Gastroesophageal sphincter (tissue), 4 donors: ENCODE measurements at regions not wholly inside any gene's neighbourhood (a gene's known extent, or its start where the extent isn't known, plus 50 kb on each side); places are given as distances from the start of the nearest gene placed in this dataset.

Source experiments
- ATAC-seq: fragments of 150-250 bp; one replicate; pipeline ENCODE4 v1.9.1; 2016; ENCODE audit warnings: mild to moderate bottlenecking, moderate library complexity
- H3K27ac ChIP-seq, 4 donors: fragments of 200-600 bp; sonication (generic) in 3 of 4; 1 replicate in 3 of 4; 2 replicates in 1 of 4; pipeline ENCODE4 v1.5.1; 2016 to 2019
- H3K27me3 ChIP-seq: fragments of 200-600 bp; sonication (generic); one replicate; pipeline ENCODE4 v1.5.1; 2019
- H3K36me3 ChIP-seq, 2 donors: fragments of 200-600 bp; sonication (generic); one replicate each; pipeline ENCODE4 v1.5.1; 2019; ENCODE audit warnings: control low read depth in 1 of 2
- H3K4me1 ChIP-seq, 3 donors: fragments of 200-600 bp; sonication (generic); 1 replicate in 2 of 3; 2 replicates in 1 of 3; pipeline ENCODE4 v1.5.1; 2016 to 2019; ENCODE audit warnings: control low read depth in 2 of 3
- H3K4me3 ChIP-seq, 2 donors: fragments of 200-600 bp; sonication (generic); one replicate each; pipeline ENCODE4 v1.5.1; 2019; ENCODE audit warnings: mild to moderate bottlenecking in 1 of 2, moderate library complexity in 1 of 2
- H3K9me3 ChIP-seq, 3 donors: fragments of 200-600 bp; sonication (generic); one replicate each; pipeline ENCODE4 v1.5.1; 2017 to 2019; ENCODE audit warnings: control low read depth in 2 of 3
- CTCF ChIP-seq, 4 experiments: fragments of 200-600 bp in 2 of 4; fragments of 450-650 bp in 2 of 4; sonication (generic) in 1 of 4; IDR thresholded peaks; one replicate each; pipeline ENCODE4 v1.5.1; 2017 to 2019; ENCODE audit warnings: antibody characterized with exemption in 4 of 4, mild to moderate bottlenecking in 2 of 4, moderate library complexity in 2 of 4
- EP300 ChIP-seq: sonication (generic); formaldehyde crosslinking; IDR thresholded peaks from one replicate; pipeline ENCODE4 v1.6.1; 2017; ENCODE audit warnings: antibody characterized with exemption, mild to moderate bottlenecking
- POLR2A ChIP-seq, 2 donors: fragments of 450-650 bp; IDR thresholded peaks; one replicate each; pipeline ENCODE4 v1.6.1; 2017; ENCODE audit warnings: antibody characterized with exemption in 2 of 2, mild to moderate bottlenecking in 2 of 2, moderate library complexity in 1 of 2
- POLR2AphosphoS5 ChIP-seq: sonication (generic); formaldehyde crosslinking; IDR thresholded peaks from one replicate; pipeline ENCODE4 v1.6.1; 2017; ENCODE audit warnings: antibody characterized with exemption
- WGBS, 2 donors: methylation state at CpG; one replicate each; pipeline ENCODE4 v1.1.5; 2018; ENCODE audit warnings: low coverage in 1 of 2; 5-methylcytosine and 5-hydroxymethylcytosine counted together

GRCh38 chr1:14363707-14364413 is 234.6 kb upstream of the KAZN start:
- H3K36me3 ChIP-seq = no peaks in the 10 kb centered on the region
- H3K27ac ChIP-seq = peak overlapping the region in 1 of 4 donors; percentile 2
- 75 to 87% methylated on average over 10 to 11 of the region's 11 CpGs for whole genome bisulfite sequencing, 2 donors

DNA sequence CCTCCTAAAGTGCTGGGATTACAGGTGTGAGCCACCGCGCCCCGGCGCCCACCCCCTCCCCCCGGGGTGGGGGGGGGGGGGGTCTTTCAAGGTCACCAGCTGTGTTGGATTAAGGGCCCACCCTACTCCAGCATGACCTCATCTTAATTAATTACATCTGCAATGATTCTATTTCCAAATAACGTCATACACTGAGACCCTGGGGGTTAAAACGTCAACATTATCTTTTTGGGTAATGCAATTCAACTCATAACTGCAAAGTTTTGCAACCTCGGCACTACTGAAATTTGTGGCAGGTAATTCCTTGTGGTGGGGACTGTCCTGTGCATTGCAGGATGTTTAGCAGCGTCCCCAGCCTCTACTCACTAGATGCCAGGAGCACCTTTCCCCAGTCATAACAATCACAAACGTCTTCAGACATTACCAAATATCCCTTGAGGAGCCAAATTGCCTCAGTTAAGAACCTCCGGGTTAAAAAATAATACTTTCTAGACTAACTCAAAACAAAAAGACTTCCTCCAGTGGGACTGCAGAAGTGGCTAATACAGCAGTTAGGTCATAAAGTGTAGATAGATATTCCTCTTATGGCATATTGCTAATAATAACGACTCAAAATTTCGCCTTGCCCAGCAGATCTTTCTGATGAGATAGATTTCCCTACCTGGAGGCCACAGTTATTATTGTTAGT is 233.0 kb upstream of the KAZN start:
- H3K27ac ChIP-seq = peak overlapping the region in 2 of 4 donors; percentile 5 to 52
- TF ChIP-seq CTCF (IDR thresholded peaks at IDR 0.05) (no peak), POLR2AphosphoS5 (no peak), POLR2A (IDR thresholded peaks at IDR 0.05) (no peak), EP300 (no peak)
- H3K36me3 ChIP-seq = no peaks in the 10 kb centered on the region
- H3K27me3 ChIP-seq = peaks cover 16% of the 10 kb centered on the region
- peaks cover 0 to 20% (median 11%) of the 10 kb centered on the region in 3 donors for H3K4me1 ChIP-seq
- H3K9me3 ChIP-seq = peaks cover 0 to 19% (median 0%) of the 10 kb centered on the region in 3 donors
- peak; percentile 68 for ATAC-seq
- H3K4me3 ChIP-seq = no peak overlapping the region
- WGBS, 2 donors = 35 to 43% methylated on average over 3 to 6 of the region's 13 CpGs

More at GRCh38 chr1:14363707-14364413, 234.6 kb upstream of the KAZN start:
- H3K4me1 ChIP-seq = peaks cover 0 to 20% (median 11%) of the 10 kb centered on the region in 3 donors
- H3K4me3 ChIP-seq = no peak overlapping the region
- peaks cover 4% of the 10 kb centered on the region for H3K27me3 ChIP-seq
- H3K9me3 ChIP-seq = peaks cover 0 to 28% (median 0%) of the 10 kb centered on the region in 3 donors
- no peak for ATAC-seq
- TF ChIP-seq EP300 (no peak), POLR2AphosphoS5 (no peak), CTCF (IDR thresholded peaks at IDR 0.05) (no peak), POLR2A (IDR thresholded peaks at IDR 0.05) (no peak)

- ATAC-seq = peak; percentile 48
- H3K4me1 ChIP-seq = peaks cover 0 to 20% (median 11%) of the 10 kb centered on the region in 3 donors
- H3K9me3 ChIP-seq = peaks cover 0 to 10% (median 0%) of the 10 kb centered on the region in 3 donors
- no peaks in the 10 kb centered on the region for H3K36me3 ChIP-seq
- peak overlapping the region in 2 of 4 donors; percentile 5 to 52 for H3K27ac ChIP-seq
- H3K4me3 ChIP-seq = peak overlapping the region in 1 of 2 donors; percentile 1
- WGBS, 2 donors = 3 to 15% methylated on average over 3 to 17 of the region's 18 CpGs
- H3K27me3 ChIP-seq = peaks cover 16% of the 10 kb centered on the region
- TF ChIP-seq POLR2AphosphoS5 (no peak), POLR2A (IDR thresholded peaks at IDR 0.05) (no peak), CTCF (IDR thresholded peaks at IDR 0.05) (peak in 1 of 4 experiments; percentile 25)
These were observed 232.1 kb upstream of the KAZN start for GRCh38 chr1:14366091-14367018.

GRCh38 chr1:14367451-14367850 is 231.0 kb upstream of the KAZN start:
- Histone ChIP-seq H3K27ac (no peak overlapping the region), H3K4me3 (no peak overlapping the region), H3K4me1 (peaks cover 0 to 20% (median 11%) of the 10 kb centered on the region in 3 donors), H3K27me3 (peaks cover 11% of the 10 kb centered on the region), H3K36me3 (no peaks in the 10 kb centered on the region), H3K9me3 (no peaks in the 10 kb centered on the region)
- TF ChIP-seq EP300 (no peak), CTCF (IDR thresholded peaks at IDR 0.05) (no peak), POLR2A (IDR thresholded peaks at IDR 0.05) (no peak), POLR2AphosphoS5 (no peak)
- no peak for ATAC-seq
- WGBS, 2 donors = 71 to 100% methylated on average over 2 to 4 of the region's 5 CpGs
